T-helper 22 cell (primary cell): ENCODE measurements at regions not wholly inside any gene's neighbourhood (a gene's known extent, or its start where the extent isn't known, plus 50 kb on each side); places are given as distances from the start of the nearest gene placed in this dataset.
"Not testable (repeated sequence)": the region's sequence is repeated elsewhere in the genome, so short reads cannot be mapped to it uniquely, and the experiment has no call there.

Source experiments
- DNase-seq: peaks from one replicate; pipeline ENCODE4 v3.0.0-alpha.2; 2020; ENCODE audit warnings: low read depth

DNA sequence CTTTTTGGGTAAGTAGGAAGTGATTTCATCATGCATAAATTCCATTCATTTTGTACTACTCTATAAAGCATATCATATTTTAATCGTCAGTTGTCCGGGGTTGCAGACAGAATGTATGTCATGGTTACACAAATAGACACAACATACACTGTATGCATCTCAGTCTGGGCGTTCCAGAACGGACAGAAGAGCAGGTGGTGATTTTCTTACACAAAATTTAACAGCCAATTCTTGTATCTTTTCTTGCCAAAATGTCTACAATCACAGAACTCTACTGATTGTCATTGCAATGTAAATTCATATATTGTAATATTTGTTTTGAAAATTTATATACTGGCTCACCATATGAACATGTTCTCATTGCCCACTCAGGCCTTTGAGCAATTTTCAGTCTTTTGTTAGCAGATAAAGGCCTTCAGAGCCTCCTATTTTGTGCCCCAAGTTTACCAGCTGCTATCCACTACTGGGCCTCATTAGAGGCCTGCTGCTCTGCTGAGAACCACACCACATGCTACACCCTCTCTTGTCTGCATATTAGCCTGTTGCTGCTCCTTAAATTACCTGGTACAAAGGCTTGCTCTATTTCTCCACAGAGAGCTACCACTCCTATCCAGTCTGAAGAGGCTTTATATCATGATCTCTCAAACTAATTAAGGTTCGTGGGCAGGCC, 61.5 kb downstream of the PRDM13 start:
- no peak for DNase-seq

DNA sequence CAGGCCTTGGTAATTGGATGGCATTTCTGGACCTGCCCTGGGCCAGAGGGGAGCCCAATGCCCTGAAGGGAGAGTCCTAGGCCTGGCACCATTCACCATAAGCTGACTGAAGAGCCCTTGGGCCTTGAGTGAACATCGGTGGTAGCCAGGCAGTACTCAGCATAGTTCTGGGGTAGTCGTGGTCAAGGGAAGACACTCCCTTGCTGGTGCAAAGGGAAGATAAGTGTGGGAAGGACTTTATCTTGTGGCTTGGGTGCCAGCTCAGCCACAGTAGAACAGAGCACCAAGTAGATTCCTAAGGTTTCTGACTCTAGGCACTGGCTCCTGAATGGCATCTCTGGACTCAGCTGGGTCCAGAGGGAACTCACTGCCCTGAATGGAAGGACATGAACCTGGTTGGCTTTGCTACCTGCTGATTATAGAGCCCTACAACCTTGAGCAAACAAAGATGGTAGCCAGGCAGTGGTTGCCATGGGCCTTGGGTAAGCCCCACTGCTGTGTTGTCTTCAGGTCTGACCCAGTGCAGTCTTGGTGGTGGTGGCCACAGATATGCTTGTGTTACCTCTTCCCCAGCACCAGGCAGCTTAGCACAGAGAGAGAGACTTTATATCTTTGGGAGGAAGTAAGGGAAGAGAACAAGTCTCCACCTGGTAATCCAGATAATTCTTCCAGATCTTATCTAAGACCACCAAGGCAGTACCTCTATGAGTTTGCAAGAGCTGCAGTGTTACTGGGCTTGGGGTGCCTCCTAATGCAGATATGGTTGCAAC, 83.5 kb downstream of the PRDM13 start:
- DNase-seq: no peak

DNA sequence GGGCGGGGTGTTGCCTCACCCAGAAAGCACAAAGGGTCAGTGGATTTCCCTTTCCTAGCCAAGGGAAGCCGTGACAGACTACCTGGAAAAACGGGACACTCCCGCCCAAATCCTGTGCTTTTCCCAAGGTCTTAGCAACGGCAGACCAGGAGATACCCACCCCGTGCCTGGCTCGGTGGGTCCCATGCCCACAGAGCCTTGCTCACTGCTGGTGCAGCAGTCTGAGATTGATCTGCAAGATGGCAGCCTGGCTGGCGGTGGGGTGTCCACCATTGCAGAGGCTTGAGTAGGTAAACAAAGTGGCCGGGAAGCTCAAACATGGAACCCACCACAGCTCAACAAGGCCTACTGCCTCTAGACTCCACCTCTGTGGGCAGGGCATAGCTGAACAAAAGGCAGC, 95.7 kb downstream of the PRDM13 start:
- not testable (repeated sequence) for DNase-seq

DNA sequence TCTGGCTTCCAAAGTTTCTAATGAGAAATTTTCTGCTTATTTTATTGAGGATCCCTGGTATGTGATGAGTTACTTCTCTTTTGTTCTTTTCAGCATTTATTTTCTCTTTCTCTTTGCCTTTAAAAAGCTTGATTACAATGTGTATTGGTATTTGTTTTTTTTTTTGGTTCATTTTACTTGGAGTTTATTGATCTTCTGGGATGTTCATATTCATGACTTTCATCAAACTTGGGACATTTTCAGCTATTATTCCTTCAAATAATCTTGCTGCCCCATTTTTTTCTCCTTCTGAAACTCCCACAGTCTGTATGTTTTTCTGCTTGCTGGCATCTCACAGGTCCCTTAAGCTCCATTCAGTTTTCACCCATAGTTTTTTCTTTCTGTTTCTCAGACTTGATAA, 102.4 kb downstream of the PRDM13 start:
- DNase-seq: no peak

DNA sequence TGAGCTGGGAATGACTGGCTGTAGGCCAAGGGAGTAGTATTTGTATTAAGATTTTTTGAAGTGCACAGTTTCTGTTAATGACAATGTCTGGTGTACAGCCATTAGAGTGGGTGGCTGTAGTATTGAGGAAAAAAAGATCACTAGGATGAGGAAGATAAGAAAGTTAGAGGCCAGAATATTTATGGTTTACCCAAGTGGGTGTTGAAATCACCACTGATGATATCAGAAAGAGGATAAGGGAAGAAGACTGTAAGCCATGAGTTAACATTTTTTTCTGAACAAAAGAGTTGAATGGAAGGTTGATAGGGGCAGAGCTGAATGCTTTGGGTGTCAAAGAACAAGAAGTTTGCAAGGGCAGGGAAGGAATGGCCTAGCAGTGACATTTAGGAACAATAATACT, 104.7 kb downstream of the PRDM13 start:
- no peak for DNase-seq

DNA sequence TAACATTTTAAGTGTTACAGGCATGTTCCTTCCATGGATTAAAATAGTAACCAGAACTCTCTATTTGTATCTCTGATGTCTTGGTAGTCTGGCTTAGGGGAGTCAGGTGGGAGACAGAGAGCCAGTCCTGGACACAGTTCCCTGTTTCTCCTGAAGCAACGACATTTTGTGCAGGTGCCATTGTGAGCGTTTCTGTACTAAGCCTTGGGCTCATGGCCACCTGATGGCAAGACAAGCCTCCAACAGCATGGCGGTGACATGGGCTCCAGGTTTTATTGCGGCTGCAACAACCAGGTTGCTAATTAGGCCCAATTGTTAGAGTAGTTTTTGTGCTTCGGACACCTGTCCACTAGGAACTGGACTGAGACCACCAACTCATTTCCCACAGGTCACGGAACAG, 105.3 kb downstream of the PRDM13 start:
- no peak for DNase-seq

DNA sequence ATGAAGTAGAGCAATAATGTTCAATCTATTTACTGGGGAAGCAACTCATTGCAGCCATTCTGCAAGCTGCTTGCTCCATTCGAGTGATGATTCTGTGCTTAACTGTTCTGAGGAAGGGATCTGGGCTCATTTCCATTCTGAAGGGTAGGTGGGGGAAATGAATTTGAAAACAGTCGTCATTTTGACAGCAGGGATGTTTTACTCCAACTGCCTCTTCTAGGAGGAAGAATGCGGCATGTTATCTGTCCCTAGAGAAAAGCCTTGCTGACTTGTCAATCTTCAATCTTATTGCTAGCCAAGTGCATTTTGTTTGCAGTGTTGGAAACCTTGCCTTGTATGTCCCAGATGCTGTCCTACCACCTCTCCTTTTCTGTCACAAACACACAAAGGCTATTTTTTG, 105.9 kb downstream of the PRDM13 start:
- DNase-seq: no peak

DNA sequence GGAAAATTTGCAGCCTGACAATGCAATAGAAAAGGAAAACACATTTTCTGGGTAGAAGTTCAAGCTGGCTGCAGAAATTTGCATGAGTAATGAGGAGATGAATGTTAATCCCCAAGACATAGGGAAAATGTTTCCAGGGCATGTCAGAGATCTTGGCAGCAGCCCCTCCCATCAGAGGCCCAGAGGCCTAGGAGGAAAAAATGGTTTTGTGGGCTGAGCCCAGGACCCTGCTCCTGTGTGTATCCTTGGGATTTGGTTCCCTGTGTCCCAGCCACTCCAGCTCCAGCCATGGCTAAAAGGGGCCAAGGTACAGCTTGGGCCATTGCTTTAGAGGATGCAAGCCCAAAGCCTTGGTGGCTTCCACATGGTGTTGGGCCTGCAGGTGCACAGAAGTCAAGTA, 115.4 kb downstream of the PRDM13 start:
- not testable (repeated sequence) for DNase-seq

DNA sequence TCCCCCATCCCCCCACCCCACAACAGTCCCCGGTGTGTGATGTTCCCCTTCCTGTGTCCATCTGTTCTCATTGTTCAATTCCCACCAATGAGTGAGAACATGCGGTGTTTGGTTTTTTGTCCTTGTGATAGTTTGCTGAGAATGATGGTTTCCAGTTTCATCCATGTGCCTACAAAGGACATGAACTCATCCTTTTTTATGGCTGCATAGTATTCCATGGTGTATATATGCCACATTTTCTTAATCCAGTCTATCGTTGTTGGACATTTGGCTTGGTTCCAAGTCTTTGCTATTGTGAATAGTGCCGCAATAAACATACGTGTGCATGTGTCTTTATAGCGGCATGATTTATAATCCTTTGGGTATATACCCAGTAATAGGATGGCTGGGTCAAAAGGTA, 123.6 kb downstream of the PRDM13 start:
- not testable (repeated sequence) for DNase-seq

DNA sequence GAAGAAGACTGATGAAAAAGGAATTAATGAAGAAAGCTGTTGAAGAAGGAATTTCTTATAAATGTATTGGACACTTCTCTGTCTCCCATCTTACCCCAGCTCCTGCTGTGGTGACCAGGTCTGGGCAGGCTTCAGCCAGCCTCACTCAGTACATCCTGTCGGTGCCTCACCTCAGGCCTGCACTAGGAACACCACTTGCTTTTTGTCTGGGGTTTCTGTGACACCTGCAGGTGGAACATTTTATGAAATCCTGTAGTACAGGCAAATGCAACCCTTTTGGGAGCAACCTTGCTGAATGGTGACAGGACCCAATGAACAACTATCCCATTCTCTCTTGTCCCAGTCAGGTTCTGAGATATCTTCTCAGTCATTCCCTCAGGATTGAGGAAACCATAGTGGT, 129.7 kb downstream of the PRDM13 start:
- DNase-seq: no peak

DNA sequence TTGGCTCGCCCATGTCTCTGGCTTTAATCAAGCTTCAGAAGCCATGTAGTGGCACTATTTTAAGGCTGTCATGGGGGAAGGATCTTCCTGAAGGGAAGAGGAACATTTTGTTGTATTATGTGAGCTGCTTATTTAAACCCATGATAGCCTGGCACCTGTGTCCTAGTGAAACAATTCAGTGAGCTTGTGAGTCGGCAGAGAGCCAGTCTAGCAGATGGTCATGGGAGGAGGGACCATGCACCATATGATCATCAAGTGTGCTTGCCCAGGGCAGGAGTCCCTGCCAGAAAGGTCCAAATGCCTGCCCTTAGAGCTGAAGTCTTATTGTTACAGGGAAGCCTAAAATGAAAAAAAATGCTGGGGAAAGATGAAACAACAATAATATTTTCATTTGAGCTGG, 132.9 kb downstream of the PRDM13 start:
- DNase-seq: no peak

DNA sequence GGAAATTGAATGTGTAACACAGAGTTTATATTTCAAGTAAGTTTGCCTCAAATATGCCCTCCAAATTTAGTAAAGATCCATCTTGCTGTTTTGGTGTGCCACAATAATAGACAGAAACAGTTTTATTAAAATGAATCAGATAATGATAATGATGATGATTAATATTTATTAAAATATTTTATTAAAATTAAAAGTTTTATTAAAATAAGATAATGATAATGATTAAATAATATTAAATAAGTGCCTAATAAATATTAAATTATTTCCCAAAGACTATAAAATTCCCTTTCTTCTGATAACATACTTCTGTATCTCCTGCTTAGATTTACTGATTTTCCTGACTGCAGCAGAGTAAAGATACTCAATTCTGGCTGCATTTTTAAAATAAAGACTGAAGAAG, 134.5 kb downstream of the PRDM13 start:
- no peak for DNase-seq

DNA sequence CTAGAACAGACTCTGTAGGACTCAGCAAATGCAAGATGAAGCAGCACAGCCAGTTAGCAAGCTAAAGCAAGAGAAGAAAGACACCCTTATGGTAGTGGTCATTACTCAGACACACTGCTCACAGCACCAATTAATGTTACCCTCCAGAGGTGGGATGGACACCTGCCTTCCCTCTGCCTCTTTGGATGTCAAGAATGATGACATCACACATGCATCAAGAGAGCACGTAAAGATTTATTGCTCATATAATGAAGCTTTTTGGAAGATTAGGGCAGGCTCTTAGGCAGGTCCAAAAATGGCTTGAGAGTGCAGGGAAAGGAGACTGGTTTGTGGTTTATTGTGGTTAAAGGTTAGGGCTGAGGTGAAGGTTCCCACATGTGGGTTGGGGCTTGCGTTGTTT, 137.0 kb downstream of the PRDM13 start:
- DNase-seq: no peak

DNA sequence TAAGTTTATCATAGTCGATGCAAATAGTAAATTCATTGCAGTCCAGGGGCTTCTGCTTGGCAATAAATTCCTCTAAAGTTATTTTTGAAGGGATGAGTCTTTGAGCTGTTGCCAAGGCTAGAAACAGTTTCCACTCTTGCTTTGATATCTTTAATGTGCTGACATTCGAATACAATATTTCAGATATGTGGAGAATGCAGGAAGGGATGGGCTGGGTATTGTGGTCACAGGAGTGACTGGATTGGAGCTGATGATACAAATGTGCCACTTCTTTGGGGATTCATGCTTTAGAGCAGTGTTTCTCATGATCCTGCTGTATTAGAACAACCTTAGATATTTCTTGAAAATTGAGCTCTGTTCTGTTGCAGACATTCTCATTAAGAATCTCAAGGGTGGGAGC, 139.0 kb downstream of the PRDM13 start:
- DNase-seq: no peak

DNA sequence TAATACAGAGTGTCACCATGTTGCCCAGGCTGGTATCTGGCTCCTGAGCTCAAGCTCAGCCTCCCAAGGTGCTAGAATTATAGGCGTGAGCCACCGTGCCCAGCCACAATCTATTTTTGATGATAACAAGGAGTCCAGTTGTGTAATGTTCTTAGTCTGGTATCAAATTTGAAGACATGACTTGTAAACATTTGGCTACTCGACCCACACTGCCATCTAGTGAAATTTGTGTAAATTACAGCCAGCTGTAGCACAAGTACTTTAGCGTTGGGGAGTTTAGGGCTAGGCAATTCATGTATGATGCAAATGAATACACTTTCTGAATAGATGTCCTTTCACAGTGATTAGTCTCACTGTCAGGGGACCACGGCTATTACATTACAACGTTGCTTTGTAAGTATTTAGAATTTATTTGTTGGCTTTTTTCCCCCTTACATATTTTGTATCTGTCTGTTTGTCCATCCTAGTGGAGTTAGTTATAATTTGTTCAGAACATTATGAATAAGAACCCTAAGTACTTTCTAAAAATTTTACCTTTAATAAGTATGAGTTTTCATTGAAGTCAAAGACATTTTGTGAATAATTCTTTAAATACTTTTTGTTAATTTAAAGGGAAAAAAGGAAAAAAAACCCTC, 139.7 kb downstream of the PRDM13 start:
- peak; percentile 4 for DNase-seq

DNA sequence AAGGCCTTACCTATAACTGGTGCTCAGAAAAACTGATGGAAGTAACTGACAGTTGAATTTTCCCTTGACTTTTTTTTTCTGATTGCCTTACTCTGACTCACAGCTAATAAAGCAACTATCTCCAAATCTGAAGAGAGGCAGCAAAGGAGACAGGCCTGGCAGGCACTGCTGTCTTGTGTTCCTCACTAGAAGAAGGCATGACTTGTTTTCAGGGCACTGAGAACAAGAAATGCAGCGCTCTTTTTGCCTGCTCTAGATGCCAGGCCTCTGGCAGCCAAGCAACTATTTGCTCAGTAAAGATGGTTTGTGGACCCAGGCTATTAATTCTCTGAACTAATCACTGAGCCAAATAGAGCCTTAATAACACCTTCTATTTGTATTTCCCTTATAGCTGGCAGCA, 155.1 kb downstream of the PRDM13 start:
- DNase-seq: no peak

DNA sequence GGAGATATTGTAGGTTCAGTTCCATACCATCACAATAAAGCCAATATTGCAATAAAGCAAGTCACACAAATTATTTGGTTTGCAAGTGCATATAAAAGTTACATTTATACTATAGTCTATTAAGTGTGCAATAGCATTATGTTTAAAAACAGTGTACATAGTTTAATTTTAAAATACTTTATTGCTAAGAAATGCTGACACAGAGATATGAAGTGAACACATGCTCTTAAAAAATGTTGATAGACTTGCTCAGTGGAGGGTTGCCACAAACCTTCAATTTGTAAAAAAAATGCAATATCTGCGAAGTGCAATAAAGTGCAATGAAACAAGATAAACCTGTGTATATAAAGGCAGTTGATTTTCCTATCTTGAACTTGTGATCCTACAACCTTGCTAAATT, 161.5 kb downstream of the PRDM13 start:
- no peak for DNase-seq

DNA sequence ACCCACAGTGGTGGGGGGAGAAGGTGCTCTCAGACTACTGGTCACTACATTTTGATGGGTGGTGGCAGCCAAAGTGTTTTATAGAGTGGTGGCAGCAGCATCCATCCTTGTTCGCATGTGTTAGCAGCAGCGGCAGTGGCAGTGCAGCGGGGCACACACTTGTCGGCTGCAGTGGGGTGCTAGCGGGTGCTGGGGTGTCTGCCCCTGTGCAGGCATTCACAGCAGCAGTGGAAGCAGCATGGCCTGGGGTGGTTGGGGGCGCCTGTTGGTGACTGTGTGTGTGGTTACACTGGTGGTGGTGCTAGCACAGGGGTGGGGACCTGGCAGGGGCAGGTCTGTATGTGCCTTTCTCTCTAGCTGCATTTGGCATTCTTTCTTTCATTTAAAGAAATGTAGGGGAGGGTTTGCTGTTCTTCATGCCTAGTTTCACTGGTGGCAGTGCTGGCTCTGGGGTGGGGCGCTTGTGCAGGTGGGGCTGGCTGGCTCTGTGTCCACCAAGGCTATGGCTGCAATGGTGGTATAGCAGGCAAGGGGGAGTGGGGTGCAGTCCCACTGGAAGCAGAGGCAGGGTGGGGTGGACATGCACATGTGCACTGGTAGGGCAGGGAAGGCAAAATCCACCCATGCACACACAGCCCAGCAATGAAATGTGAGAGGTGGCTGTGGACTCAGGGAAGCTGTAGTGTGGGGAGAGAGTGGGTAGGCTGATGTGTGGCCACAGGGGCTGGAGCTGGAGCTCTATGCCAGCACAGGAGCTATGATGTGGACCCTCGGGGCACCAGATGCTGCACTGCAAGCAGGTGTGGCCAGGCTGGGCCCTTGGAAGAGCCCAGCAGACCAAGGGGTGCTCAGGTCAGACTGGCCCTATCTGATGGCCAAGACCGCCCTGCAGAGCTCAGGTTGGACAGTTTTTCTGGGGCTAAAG, 173.3 kb downstream of the PRDM13 start:
- DNase-seq: no peak

DNA sequence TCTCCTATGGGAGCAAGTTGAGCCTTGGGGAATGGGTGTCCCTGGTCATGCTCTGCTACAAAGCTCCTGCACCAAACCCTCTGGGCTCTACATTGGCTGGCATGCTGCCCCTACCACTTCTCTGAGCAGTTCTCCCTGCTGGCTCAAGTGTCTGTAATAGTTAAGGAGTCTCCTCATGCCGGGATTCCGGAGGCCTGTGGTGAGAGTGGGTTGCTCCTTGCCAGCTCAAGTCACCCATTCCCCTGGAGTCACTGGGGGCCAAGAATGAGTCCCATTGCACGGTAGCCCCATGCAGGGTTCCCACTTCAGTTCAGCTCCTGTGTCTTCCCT, 173.9 kb downstream of the PRDM13 start:
- DNase-seq: no peak

DNA sequence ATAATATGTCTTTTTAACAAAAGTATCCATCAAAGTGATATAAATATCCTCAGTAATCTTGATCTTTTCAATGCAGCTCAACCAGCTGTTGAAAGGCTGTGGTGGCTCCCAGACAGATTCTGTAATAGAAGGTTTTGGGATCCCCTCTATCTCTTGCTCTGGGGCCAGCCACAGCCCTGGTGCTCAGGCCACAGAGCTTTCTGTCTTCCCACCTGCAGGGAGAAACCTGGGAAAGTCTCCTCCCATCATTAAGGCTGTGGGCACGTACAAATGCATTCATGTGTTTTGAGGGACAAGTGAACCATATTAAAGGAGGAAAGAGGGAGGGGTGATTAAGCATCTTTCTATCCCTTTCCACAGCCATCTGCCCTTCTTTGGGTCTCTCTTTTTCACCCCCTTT, 183.1 kb downstream of the PRDM13 start:
- no peak for DNase-seq

DNA sequence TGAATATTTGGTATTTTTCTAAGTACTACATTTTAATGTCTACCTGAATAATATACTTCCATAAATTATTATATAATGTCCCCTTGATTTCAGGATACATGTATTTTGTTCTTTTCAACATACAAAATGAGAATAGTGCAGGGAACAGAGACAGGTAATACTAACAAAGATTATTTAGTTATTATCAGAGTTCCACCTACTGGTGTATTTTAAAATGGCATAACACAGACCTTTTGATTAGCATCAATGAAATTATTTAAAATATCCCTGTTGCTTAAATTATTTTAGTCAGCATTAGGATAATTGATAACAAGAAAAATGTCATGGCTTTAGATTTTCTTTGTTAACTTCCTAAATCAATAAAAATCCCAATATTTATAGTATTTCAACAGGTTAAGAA, 184.0 kb downstream of the PRDM13 start:
- DNase-seq: no peak

DNA sequence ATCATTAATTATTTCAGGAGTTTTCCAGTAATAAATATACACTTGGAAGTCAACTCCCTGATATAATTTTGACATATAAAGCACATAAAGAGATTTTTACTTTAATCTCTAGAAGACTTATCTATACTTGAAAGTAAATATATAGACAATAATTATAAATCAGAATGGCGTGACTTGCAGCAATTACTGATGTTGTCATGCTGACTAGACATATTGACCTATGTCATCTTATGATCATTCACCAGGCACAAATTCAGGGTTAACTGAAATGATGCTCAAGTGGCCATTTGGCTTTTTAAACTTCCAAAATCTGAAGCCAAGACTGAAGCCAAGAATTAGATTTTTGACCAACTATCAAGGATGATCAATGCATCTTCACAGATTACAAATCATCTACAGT, 192.2 kb downstream of the MCHR2 start:
- no peak for DNase-seq
